ENCODE measurements at regions not wholly inside any gene's neighbourhood (a gene's known extent, or its start where the extent isn't known, plus 50 kb on each side); places are given as distances from the start of the nearest gene placed in this dataset.

DNA sequence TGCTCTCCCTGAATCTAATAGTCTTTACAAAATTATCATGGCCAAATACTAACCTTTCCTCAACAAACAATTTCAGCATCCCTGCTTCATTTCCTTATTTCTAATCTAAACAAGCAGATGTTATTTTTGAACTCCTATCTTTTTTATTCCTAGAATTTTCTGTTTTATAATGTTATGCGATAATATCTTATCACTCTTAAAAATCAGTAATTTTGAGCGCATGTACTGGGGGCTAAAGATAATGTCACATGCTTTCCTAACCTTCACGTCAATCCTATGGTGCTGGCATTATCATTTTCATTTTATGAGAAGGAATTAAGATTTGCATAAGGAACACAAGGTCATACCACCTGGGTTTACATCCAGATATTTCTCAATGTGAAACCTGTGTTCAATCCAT lies 648.0 kb downstream of the BRINP1 start:
- TF ChIP-seq, protein P1, sequence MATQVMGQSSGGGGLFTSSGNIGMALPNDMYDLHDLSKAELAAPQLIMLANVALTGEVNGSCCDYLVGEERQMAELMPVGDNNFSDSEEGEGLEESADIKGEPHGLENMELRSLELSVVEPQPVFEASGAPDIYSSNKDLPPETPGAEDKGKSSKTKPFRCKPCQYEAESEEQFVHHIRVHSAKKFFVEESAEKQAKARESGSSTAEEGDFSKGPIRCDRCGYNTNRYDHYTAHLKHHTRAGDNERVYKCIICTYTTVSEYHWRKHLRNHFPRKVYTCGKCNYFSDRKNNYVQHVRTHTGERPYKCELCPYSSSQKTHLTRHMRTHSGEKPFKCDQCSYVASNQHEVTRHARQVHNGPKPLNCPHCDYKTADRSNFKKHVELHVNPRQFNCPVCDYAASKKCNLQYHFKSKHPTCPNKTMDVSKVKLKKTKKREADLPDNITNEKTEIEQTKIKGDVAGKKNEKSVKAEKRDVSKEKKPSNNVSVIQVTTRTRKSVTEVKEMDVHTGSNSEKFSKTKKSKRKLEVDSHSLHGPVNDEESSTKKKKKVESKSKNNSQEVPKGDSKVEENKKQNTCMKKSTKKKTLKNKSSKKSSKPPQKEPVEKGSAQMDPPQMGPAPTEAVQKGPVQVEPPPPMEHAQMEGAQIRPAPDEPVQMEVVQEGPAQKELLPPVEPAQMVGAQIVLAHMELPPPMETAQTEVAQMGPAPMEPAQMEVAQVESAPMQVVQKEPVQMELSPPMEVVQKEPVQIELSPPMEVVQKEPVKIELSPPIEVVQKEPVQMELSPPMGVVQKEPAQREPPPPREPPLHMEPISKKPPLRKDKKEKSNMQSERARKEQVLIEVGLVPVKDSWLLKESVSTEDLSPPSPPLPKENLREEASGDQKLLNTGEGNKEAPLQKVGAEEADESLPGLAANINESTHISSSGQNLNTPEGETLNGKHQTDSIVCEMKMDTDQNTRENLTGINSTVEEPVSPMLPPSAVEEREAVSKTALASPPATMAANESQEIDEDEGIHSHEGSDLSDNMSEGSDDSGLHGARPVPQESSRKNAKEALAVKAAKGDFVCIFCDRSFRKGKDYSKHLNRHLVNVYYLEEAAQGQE (IDR thresholded peaks at IDR 0.05; ENCODE audit: insufficient read depth in 1 of 2, low read depth in 2 of 2, low read length in 2 of 2) = no peak
- TF ChIP-seq POLR2AphosphoS5 (IDR thresholded peaks at IDR 0.05; ENCODE audit: low read depth, low read length) = no peak
